H1 (cell line): ENCODE measurements at regions not wholly inside any gene's neighbourhood (a gene's known extent, or its start where the extent isn't known, plus 50 kb on each side); places are given as distances from the start of the nearest gene placed in this dataset.

Experiments
- CTCF ChIA-PET: fragments of 300-600 bp; sonication (Branson Sonifier 250); formaldehyde crosslinking; loops from one replicate; lab custom pipeline; 2021; ENCODE audit not compliant: partially characterized antibody; lab: Charles Lee
- POLR2A ChIA-PET: fragments of 300-600 bp; sonication (Branson Sonifier 250); formaldehyde crosslinking; loops from one replicate; lab custom pipeline; 2021; ENCODE audit warnings: inconsistent platforms; ENCODE audit not compliant: partially characterized antibody; lab: Charles Lee
- DNase-seq, 2 experiments: peaks; one replicate each; pipeline versions ENCODE4 v3.0.0 to v3.0.0-alpha.2; 2010 to 2022; ENCODE audit warnings: low spot score in 2 of 2, low read depth in 1 of 2, mixed read lengths in 1 of 2
- FAIRE-seq: peaks from 2 replicates; lab custom pipeline; 2011; peaks lifted over from hg19 to GRCh38; lab: Jason Lieb, UNC
- H2AFZ ChIP-seq: 2 replicates; pipeline ENCODE4 v1.8.1; 2012; ENCODE audit warnings: low read length, inconsistent platforms
- H2AK5ac ChIP-seq: 2 replicates; pipeline ENCODE4 v1.6.1; 2013; ENCODE audit warnings: low read depth, low read length
- H2BK120ac ChIP-seq: replicated peaks from 2 replicates; pipeline ENCODE3; 2013; ENCODE audit warnings: low read depth, low read length, inconsistent platforms
- H2BK12ac ChIP-seq: 2 replicates; pipeline ENCODE4 v1.6.1; 2013; ENCODE audit warnings: low read depth, low read length
- H2BK15ac ChIP-seq: 2 replicates; pipeline ENCODE4 v1.6.1; 2013; ENCODE audit warnings: low read length
- H2BK20ac ChIP-seq: 2 replicates; pipeline ENCODE4 v1.6.1; 2013; ENCODE audit warnings: low read length
- H2BK5ac ChIP-seq: 2 replicates; pipeline ENCODE4 v1.6.1; 2013; ENCODE audit warnings: low read depth, low read length
- H3K14ac ChIP-seq: 2 replicates; pipeline ENCODE4 v1.6.1; 2013; ENCODE audit warnings: inconsistent platforms; ENCODE audit not compliant: insufficient read length
- H3K18ac ChIP-seq: 2 replicates; pipeline ENCODE4 v1.6.1; 2013; ENCODE audit warnings: low read length; ENCODE audit errors: extremely low read depth
- H3K23ac ChIP-seq: 2 replicates; pipeline ENCODE4 v1.6.1; 2013; ENCODE audit warnings: inconsistent platforms; ENCODE audit not compliant: insufficient read length
- H3K23me2 ChIP-seq: 2 replicates; pipeline ENCODE4 v1.6.1; 2013; ENCODE audit warnings: low read depth, low read length
- H3K27ac ChIP-seq: 2 replicates; pipeline ENCODE4 v1.6.1; 2011; ENCODE audit warnings: low read depth, low read length, inconsistent platforms
- H3K27me3 ChIP-seq, 4 experiments: replicated peaks in 1 of 4; 1 replicate in 1 of 4; 2 replicates in 3 of 4; pipeline versions ENCODE4 v1.6.1 to v1.8.1; 2011 to 2013; ENCODE audit warnings: low read length in 3 of 4, mild to moderate bottlenecking in 3 of 4, inconsistent platforms in 2 of 4, mixed read lengths in 2 of 4, moderate library complexity in 1 of 4; ENCODE audit not compliant: control insufficient read depth in 3 of 4, insufficient read depth in 3 of 4; ENCODE audit errors: extremely low read depth in 1 of 4
- H3K36me3 ChIP-seq, 4 experiments: 2 replicates each; pipeline versions ENCODE4 v1.6.1 to v1.8.1; 2011 to 2013; ENCODE audit warnings: mild to moderate bottlenecking in 4 of 4, low read length in 3 of 4, moderate library complexity in 2 of 4, control low read depth in 1 of 4, inconsistent platforms in 1 of 4; ENCODE audit not compliant: insufficient read depth in 4 of 4, control insufficient read depth in 2 of 4
- H3K4ac ChIP-seq: replicated peaks from 2 replicates; pipeline ENCODE3; 2013; ENCODE audit warnings: low read length, low read depth, mixed read lengths, inconsistent platforms; ENCODE audit not compliant: insufficient read length
- H3K4me1 ChIP-seq, 4 experiments: replicated peaks in 1 of 4; 1 replicate in 1 of 4; 2 replicates in 3 of 4; pipeline versions ENCODE4 v1.6.1 to v1.8.1; 2011 to 2013; ENCODE audit warnings: low read length in 3 of 4, inconsistent platforms in 2 of 4, mixed read lengths in 1 of 4; ENCODE audit not compliant: insufficient read depth in 4 of 4, control insufficient read depth in 3 of 4
- H3K4me2 ChIP-seq, 2 experiments: 2 replicates each; pipeline versions ENCODE4 v1.6.1 to v1.8.1; 2011 to 2013; ENCODE audit warnings: low read depth in 2 of 2, low read length in 2 of 2, control low read depth in 1 of 2, inconsistent platforms in 1 of 2, mild to moderate bottlenecking in 1 of 2; ENCODE audit not compliant: insufficient read depth in 1 of 2
- H3K4me3 ChIP-seq, 4 experiments: fragments of 200-600, 300-600 bp in 1 of 4; sonication (generic), shearing (Covaris generic), sonication (Bioruptor Twin) in 1 of 4; 2 replicates each; pipeline versions ENCODE4 v1.5.1 to v1.8.1; 2011 to 2016; ENCODE audit warnings: low read length in 4 of 4, low read depth in 3 of 4, control low read depth in 2 of 4, inconsistent platforms in 2 of 4, mild to moderate bottlenecking in 2 of 4, mixed read lengths in 1 of 4, moderate library complexity in 1 of 4; ENCODE audit not compliant: insufficient read depth in 2 of 4; ENCODE audit errors: extremely low read depth in 1 of 4
- H3K56ac ChIP-seq: replicated peaks from 2 replicates; pipeline ENCODE3; 2013; ENCODE audit warnings: low read depth, mild to moderate bottlenecking, mixed read lengths, low read length, inconsistent platforms; ENCODE audit not compliant: insufficient read length
- H3K79me1 ChIP-seq: 2 replicates; pipeline ENCODE4 v1.6.1; 2013; ENCODE audit warnings: low read depth, low read length, control low read depth
- H3K79me2 ChIP-seq, 2 experiments: 2 replicates each; pipeline versions ENCODE4 v1.6.1 to v1.8.1; 2012 to 2013; ENCODE audit warnings: low read length in 2 of 2, mild to moderate bottlenecking in 2 of 2, inconsistent platforms in 1 of 2; ENCODE audit not compliant: insufficient read depth in 2 of 2, control insufficient read depth in 1 of 2
- H3K9ac ChIP-seq, 4 experiments: replicated peaks in 1 of 4; 1 replicate in 1 of 4; 2 replicates in 3 of 4; pipeline versions ENCODE4 v1.6.1 to v1.8.1; 2011 to 2013; ENCODE audit warnings: low read depth in 3 of 4, low read length in 3 of 4, control low read depth in 2 of 4, mild to moderate bottlenecking in 2 of 4, moderate library complexity in 2 of 4, inconsistent platforms in 1 of 4; ENCODE audit errors: extremely low read depth in 1 of 4
- H3K9me3 ChIP-seq, 2 experiments: 2 replicates each; pipeline versions ENCODE4 v1.6.1 to v1.8.1; 2012 to 2013; ENCODE audit warnings: mild to moderate bottlenecking in 2 of 2, moderate library complexity in 2 of 2, control low read depth in 1 of 2, inconsistent platforms in 1 of 2, low read depth in 1 of 2, low read length in 1 of 2, mixed read lengths in 1 of 2; ENCODE audit not compliant: insufficient read depth in 2 of 2
- H4K20me1 ChIP-seq, 2 experiments: replicated peaks in 1 of 2; 2 replicates each; pipeline versions ENCODE3 to v1.8.1; 2011 to 2013; ENCODE audit warnings: inconsistent platforms in 2 of 2, low read length in 2 of 2, mild to moderate bottlenecking in 1 of 2; ENCODE audit not compliant: insufficient read depth in 2 of 2, control insufficient read depth in 1 of 2
- H4K5ac ChIP-seq: 2 replicates; pipeline ENCODE4 v1.6.1; 2013; ENCODE audit warnings: low read length, low read depth, mixed read lengths, inconsistent platforms; ENCODE audit not compliant: insufficient read length
- H4K8ac ChIP-seq: 2 replicates; pipeline ENCODE4 v1.8.0; 2013; ENCODE audit warnings: mild to moderate bottlenecking, moderate library complexity, low read length, inconsistent platforms; ENCODE audit not compliant: insufficient read depth; ENCODE audit errors: extremely low read depth
- H4K91ac ChIP-seq: replicated peaks from 2 replicates; pipeline ENCODE3; 2013; ENCODE audit warnings: low read length, mixed read lengths, inconsistent platforms; ENCODE audit not compliant: insufficient read length
- BCL11A ChIP-seq, 2 experiments: IDR thresholded peaks; one replicate each; pipeline ENCODE4 v1.6.1; 2011; ENCODE audit warnings: low read depth in 2 of 2, low read length in 2 of 2, mild to moderate bottlenecking in 2 of 2
- EP300 ChIP-seq, 2 experiments: IDR thresholded peaks; 1 replicate in 1 of 2; 2 replicates in 1 of 2; pipeline ENCODE4 v1.6.1; 2011 to 2012; ENCODE audit warnings: low read depth in 2 of 2, low read length in 2 of 2, mild to moderate bottlenecking in 2 of 2, borderline replicate concordance in 1 of 2, inconsistent platforms in 1 of 2, moderate library complexity in 1 of 2
- EZH2 ChIP-seq: fragments of 200-600 bp; sonication (generic); IDR thresholded peaks from 2 replicates; pipeline ENCODE4 v1.7.1; 2012; ENCODE audit warnings: low read depth, mild to moderate bottlenecking, moderate library complexity, low read length, inconsistent platforms; ENCODE audit not compliant: severe bottlenecking
- POU5F1 ChIP-seq: IDR thresholded peaks from 2 replicates; pipeline ENCODE4 v1.6.1; 2011; ENCODE audit warnings: low read depth, mild to moderate bottlenecking, low read length, moderate library complexity
- RFX5 ChIP-seq: IDR thresholded peaks from 2 replicates; pipeline ENCODE4 v1.6.1; 2011; ENCODE audit warnings: low read depth, low read length, improper control_type of control experiment, borderline replicate concordance
- SP2 ChIP-seq: IDR thresholded peaks from 2 replicates; pipeline ENCODE4 v1.6.1; 2012; ENCODE audit warnings: mild to moderate bottlenecking, low read length, inconsistent platforms
- USF2 ChIP-seq: IDR thresholded peaks from 2 replicates; pipeline ENCODE4 v1.6.1; 2011; ENCODE audit warnings: low read length, improper control_type of control experiment
- WGBS, 2 experiments: shearing (Covaris generic) in 1 of 2; methylation state at CpG; one replicate each; pipeline versions ENCODE4 v1.1.6 to v1.1.7; 2013 to 2015; ENCODE audit warnings: low lambda C conversion rate in 2 of 2, mixed read lengths in 2 of 2, inconsistent platforms in 1 of 2, low coverage in 1 of 2, missing lambda C conversion rate in 1 of 2; ENCODE audit not compliant: insufficient replicate concordance in 2 of 2, insufficient coverage in 1 of 2, insufficient read length in 1 of 2; ENCODE audit errors: extremely low coverage in 1 of 2, missing lambda C conversion rate in 1 of 2; 5-methylcytosine and 5-hydroxymethylcytosine counted together
- TF ChIP-seq, protein P1 (sequence below): IDR thresholded peaks from 2 replicates; pipeline ENCODE4 v1.6.1; 2011; ENCODE audit warnings: low read depth, mild to moderate bottlenecking, low read length; ENCODE audit not compliant: insufficient read depth

DNA sequence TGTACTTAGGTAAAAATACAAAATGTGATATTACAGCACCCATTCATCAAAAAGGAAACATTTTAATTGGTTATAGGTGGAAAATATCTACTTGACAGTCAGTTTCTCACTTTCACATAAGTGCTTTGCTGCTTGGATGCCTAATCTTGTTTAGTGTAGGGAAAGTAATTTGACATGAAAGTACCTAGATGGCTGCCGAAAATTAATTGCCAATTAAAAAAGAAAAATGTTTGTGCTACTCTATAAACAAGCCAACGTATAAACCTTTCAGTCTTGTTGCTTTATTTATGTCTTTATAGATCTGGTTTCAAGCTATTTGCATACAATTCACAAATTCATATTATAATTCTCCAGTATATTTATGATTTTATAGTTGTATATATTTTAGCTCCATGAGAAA, 729.9 kb downstream of the DACH1 start:
- Histone ChIP-seq H3K27ac (no peak overlapping the region), H3K23ac (no peak overlapping the region), H2BK5ac (no peak overlapping the region), H2AFZ (no peak overlapping the region), H3K36me3 (no peaks in the 10 kb centered on the region), H3K9ac (no peak overlapping the region), H2BK120ac (no peak overlapping the region), H2BK20ac (no peak overlapping the region), H3K4me1 (no peaks in the 10 kb centered on the region), H2BK12ac (no peak overlapping the region), H3K14ac (no peak overlapping the region), H3K27me3 (no peaks in the 10 kb centered on the region), H2AK5ac (no peak overlapping the region), H3K4me2 (no peak overlapping the region), H4K8ac (no peak overlapping the region), H3K79me1 (no peaks in the 10 kb centered on the region), H4K91ac (no peak overlapping the region), H3K18ac (no peak overlapping the region), H3K79me2 (no peaks in the 10 kb centered on the region), H3K4me3 (no peak overlapping the region), H3K9me3 (no peaks in the 10 kb centered on the region), H3K4ac (no peak overlapping the region), H3K23me2 (peaks cover 3% of the 10 kb centered on the region; the same call in 1 of the 2 replicates), H2BK15ac (no peak overlapping the region), H4K5ac (no peak overlapping the region), H3K56ac (no peak overlapping the region), H4K20me1 (no peaks in the 10 kb centered on the region)
- WGBS, 2 experiments, result 90% methylated on average over 2 of the region's 2 CpGs; no CpG with 5 or more reads in 1 of the 2 experiments
- DNase-seq (no peak), FAIRE-seq (no peak)
- TF ChIP-seq EP300 (IDR thresholded peaks at IDR 0.05; ENCODE audit: borderline replicate concordance in 1 of 2, low read depth in 2 of 2, low read length in 2 of 2) (no peak), RFX5 (no peak), POU5F1 (no peak), BCL11A (IDR thresholded peaks at IDR 0.05; ENCODE audit: low read depth in 2 of 2, low read length in 2 of 2) (no peak), EZH2 (no peak), SP2 (no peak), USF2 (no peak)
- TF ChIP-seq, protein P1, sequence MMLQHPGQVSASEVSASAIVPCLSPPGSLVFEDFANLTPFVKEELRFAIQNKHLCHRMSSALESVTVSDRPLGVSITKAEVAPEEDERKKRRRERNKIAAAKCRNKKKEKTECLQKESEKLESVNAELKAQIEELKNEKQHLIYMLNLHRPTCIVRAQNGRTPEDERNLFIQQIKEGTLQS, result no peak
- ChIA-PET CTCF (no interaction called here), POLR2A (no interaction called here)
